Adrenal gland (tissue), 9 donors: ENCODE measurements at regions not wholly inside any gene's neighbourhood (a gene's known extent, or its start where the extent isn't known, plus 50 kb on each side); places are given as distances from the start of the nearest gene placed in this dataset.

Source experiments
- DNase-seq, 7 donors: peaks; one replicate each; pipeline ENCODE4 v3.0.0-alpha.2; 2019 to 2020
- H3K27ac ChIP-seq, 5 donors: fragments of 200-600 bp; sonication (generic) in 4 of 5; 1 replicate in 3 of 5; 2 replicates in 2 of 5; pipeline versions ENCODE4 v1.5.1 to v1.8.0; 2016 to 2020; ENCODE audit warnings: mild to moderate bottlenecking in 1 of 5
- H3K27me3 ChIP-seq: fragments of 200-600 bp; 2 replicates; pipeline ENCODE4 v1.8.0; 2021
- H3K36me3 ChIP-seq, 2 donors: fragments of 200-600 bp; replicated peaks in 1 of 2; 1 replicate in 1 of 2; 2 replicates in 1 of 2; pipeline versions ENCODE4 v1.5.1 to v1.8.0; 2018 to 2022
- H3K4me1 ChIP-seq, 2 donors: fragments of 200-600 bp; replicated peaks in 1 of 2; 1 replicate in 1 of 2; 2 replicates in 1 of 2; pipeline versions ENCODE4 v1.5.1 to v1.8.0; 2018 to 2021
- H3K4me3 ChIP-seq, 4 donors: fragments of 200-600 bp; sonication (generic) in 3 of 4; one replicate each; pipeline ENCODE4 v1.5.1; 2016 to 2018
- H3K9me3 ChIP-seq, 3 donors: fragments of 200-600 bp; sonication (generic) in 1 of 3; replicated peaks in 1 of 3; 1 replicate in 2 of 3; 2 replicates in 1 of 3; pipeline versions ENCODE4 v1.5.1 to v1.8.0; 2016 to 2021
- POLR2A ChIP-seq, 2 donors: fragments of 450-650 bp; IDR thresholded peaks; one replicate each; pipeline ENCODE4 v1.6.1; 2017; ENCODE audit warnings: antibody characterized with exemption in 2 of 2, mild to moderate bottlenecking in 2 of 2, moderate library complexity in 1 of 2
- WGBS, 4 donors: extraction: QIAGEN DNeasy Blood & Tissue Kit in 2 of 4; methylation state at CpG; one replicate each; pipeline versions ENCODE4 v1.1.5 to v1.1.7; 2013 to 2017; 5-methylcytosine and 5-hydroxymethylcytosine counted together
- intact Hi-C, 2 donors: fragments of 100-400 bp; cut with DNase I; formaldehyde crosslinking; loops; one replicate each; pipeline versions ENCODE4 v1.14.1 to v1.15.0; 2022 to 2023
- TF ChIP-seq, protein P1 (sequence below), 6 experiments: fragments of 450-650 bp in 4 of 6; fragments of 200-600 bp in 2 of 6; sonication (generic) in 1 of 6; IDR thresholded peaks; 1 replicate in 5 of 6; 2 replicates in 1 of 6; pipeline versions ENCODE4 v1.5.1 to v1.8.0; 2016 to 2021; ENCODE audit warnings: antibody characterized with exemption in 6 of 6, mild to moderate bottlenecking in 2 of 6, moderate library complexity in 1 of 6
- donor health status: healthy with polysubstance abuse.
- donor health status: Bipolar disorder and iron deficiency.
- donor health status: DM: yes; HTN: yes; CAD: no.
- donor health status: DM: no; HTN: no; CAD: no.
- donor health status: DM: no; HTN: no; CAD: no.

DNA sequence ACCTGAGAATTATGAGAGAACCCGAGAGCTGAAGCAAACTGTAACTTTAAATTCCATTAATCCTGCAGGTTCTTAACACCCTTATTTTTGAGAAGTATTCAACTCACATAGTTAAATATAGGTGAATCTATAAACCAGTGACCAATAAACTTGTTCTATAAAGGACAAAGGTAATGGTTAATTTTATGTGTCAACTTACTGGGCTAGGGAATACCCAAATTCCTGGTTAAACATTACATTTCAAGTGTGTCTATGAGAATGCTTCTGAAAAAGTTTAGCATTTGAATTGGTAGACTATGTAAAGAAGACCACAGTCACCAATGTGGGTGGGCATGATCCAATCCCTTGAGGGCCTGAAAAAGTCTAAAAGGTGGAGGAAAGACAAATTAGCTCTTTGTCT lies 99.1 kb downstream of the KCNJ2 start:
- no peak for DNase-seq
- no peaks in the 10 kb centered on the region for H3K36me3 ChIP-seq
- no peaks in the 10 kb centered on the region for H3K9me3 ChIP-seq
- no peaks in the 10 kb centered on the region for H3K27me3 ChIP-seq
- 68 to 92% (median 84%) methylated on average over 1 of the region's 1 CpG for WGBS, 4 donors
- H3K4me3 ChIP-seq = no peak overlapping the region
- no peak overlapping the region for H3K27ac ChIP-seq
- H3K4me1 ChIP-seq = no peaks in the 10 kb centered on the region
- intact Hi-C loops = no loop called here
- TF ChIP-seq, protein P1, sequence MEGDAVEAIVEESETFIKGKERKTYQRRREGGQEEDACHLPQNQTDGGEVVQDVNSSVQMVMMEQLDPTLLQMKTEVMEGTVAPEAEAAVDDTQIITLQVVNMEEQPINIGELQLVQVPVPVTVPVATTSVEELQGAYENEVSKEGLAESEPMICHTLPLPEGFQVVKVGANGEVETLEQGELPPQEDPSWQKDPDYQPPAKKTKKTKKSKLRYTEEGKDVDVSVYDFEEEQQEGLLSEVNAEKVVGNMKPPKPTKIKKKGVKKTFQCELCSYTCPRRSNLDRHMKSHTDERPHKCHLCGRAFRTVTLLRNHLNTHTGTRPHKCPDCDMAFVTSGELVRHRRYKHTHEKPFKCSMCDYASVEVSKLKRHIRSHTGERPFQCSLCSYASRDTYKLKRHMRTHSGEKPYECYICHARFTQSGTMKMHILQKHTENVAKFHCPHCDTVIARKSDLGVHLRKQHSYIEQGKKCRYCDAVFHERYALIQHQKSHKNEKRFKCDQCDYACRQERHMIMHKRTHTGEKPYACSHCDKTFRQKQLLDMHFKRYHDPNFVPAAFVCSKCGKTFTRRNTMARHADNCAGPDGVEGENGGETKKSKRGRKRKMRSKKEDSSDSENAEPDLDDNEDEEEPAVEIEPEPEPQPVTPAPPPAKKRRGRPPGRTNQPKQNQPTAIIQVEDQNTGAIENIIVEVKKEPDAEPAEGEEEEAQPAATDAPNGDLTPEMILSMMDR (IDR thresholded peaks at IDR 0.05) = no peak

DNA sequence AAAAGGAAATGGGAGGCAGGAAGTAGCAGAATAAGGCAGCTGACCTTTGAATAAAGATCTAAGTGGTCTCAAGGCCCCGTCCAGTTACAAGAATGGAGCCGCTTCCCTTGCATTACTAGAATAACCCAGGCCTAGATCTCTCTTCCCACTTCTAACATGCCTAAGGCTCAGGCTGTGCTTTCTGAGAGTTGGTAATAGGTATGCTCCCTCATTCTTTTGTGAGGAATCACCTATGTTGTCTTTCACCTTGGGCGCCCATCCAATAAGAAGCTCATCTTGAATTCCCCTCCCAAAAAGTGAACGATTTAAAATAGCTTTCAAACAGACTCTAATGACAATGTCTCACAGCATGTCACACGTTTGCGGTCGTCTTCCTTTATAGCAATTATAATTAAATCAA lies 101.2 kb downstream of the KCNJ2 start:
- no peaks in the 10 kb centered on the region for H3K4me1 ChIP-seq
- no peaks in the 10 kb centered on the region for H3K9me3 ChIP-seq
- H3K27me3 ChIP-seq = no peaks in the 10 kb centered on the region
- no peaks in the 10 kb centered on the region for H3K36me3 ChIP-seq
- H3K27ac ChIP-seq = no peak overlapping the region
- no peak overlapping the region for H3K4me3 ChIP-seq
- TF ChIP-seq POLR2A (IDR thresholded peaks at IDR 0.05) = no peak
- TF ChIP-seq, protein P1 (IDR thresholded peaks at IDR 0.05) = no peak
- 68 to 88% (median 74%) methylated on average over 7 of the region's 7 CpGs for WGBS, 4 donors
- no peak for DNase-seq
- intact Hi-C loops = no loop called here

DNA sequence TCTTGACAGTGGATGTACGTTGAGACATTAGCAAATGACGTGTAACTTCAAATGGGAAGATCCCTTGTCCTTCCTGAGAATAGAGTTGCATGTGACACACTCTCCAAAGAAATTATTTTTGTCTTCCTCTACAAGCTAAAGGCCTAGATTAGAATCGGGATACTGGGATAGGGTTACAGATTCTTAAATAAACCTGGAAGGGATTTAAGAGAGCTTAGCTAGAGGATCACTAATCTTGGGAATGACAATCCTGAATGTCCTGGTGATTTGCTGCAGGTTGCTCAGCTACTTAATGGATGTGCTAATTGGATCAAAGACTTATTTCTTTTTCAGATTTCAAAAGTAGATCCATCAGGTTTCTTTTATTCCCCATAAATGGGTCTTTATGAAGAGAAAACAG lies 101.9 kb downstream of the KCNJ2 start:
- DNase-seq = no peak
- TF ChIP-seq, protein P1 (IDR thresholded peaks at IDR 0.05) = no peak
- no peak for TF ChIP-seq POLR2A (IDR thresholded peaks at IDR 0.05)
- 66 to 86% (median 80%) methylated on average over 3 of the region's 3 CpGs for WGBS, 4 donors

DNA sequence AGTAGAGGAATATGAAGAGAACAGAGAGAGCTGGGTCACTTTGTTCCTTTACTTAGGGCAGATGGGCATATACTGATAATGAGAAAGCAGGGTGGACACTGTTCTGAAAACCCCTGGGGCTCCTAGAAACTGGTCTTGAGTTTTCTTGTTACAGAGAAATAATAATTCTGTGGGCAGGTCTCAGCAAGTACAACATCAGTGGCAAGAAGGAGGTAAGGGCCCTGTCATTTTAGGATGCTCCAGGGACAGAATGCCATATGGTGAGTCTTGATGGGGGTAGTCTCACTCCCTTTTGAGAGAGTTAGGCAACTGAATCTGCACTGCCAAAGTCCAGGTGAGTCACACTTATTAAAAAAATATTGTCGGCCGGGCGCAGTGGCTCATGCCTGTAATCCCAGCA lies 102.3 kb downstream of the KCNJ2 start:
- no peak for DNase-seq
- WGBS, 4 donors = 84 to 95% (median 92%) methylated on average over 3 of the region's 3 CpGs
- TF ChIP-seq, protein P1 (IDR thresholded peaks at IDR 0.05) = no peak
- no peak for TF ChIP-seq POLR2A (IDR thresholded peaks at IDR 0.05)
- no peaks in the 10 kb centered on the region for H3K36me3 ChIP-seq
- no peaks in the 10 kb centered on the region for H3K27me3 ChIP-seq
- intact Hi-C loops = no loop called here
- H3K9me3 ChIP-seq = no peaks in the 10 kb centered on the region
- no peak overlapping the region for H3K27ac ChIP-seq
- H3K4me3 ChIP-seq = no peak overlapping the region
- H3K4me1 ChIP-seq = no peaks in the 10 kb centered on the region

More for the DNA sequence above, 101.9 kb downstream of the KCNJ2 start:
- no peaks in the 10 kb centered on the region for H3K36me3 ChIP-seq
- no peak overlapping the region for H3K4me3 ChIP-seq
- no peaks in the 10 kb centered on the region for H3K4me1 ChIP-seq
- H3K9me3 ChIP-seq = no peaks in the 10 kb centered on the region
- H3K27me3 ChIP-seq = no peaks in the 10 kb centered on the region
- H3K27ac ChIP-seq = no peak overlapping the region
- intact Hi-C loops = no loop called here
